HFFc6 (cell line): ENCODE measurements at regions not wholly inside any gene's neighbourhood (a gene's known extent, or its start where the extent isn't known, plus 50 kb on each side); places are given as distances from the start of the nearest gene placed in this dataset.

ENCODE experiments used
- DNase-seq: peaks from one replicate; pipeline ENCODE4 v3.0.0-alpha.2; 2018
- H3K27ac Mint-ChIP-seq: 2 replicates; pipeline ENCODE4 v1.8.0; 2020; ENCODE audit warnings: mild to moderate bottlenecking, mixed read lengths
- H3K27me3 Mint-ChIP-seq: 2 replicates; pipeline ENCODE4 v1.8.0; 2021; ENCODE audit warnings: mild to moderate bottlenecking, moderate library complexity, mixed read lengths; ENCODE audit not compliant: insufficient read depth
- H3K36me3 Mint-ChIP-seq: 2 replicates; pipeline ENCODE4 v1.8.0; 2021; ENCODE audit warnings: low read depth, mixed read lengths
- H3K4me1 Mint-ChIP-seq: 2 replicates; pipeline ENCODE4 v1.8.0; 2020; ENCODE audit warnings: low read depth, mixed read lengths
- H3K4me3 Mint-ChIP-seq: 2 replicates; pipeline ENCODE4 v1.8.0; 2020; ENCODE audit warnings: mild to moderate bottlenecking, moderate library complexity, mixed read lengths
- H3K9me3 Mint-ChIP-seq: 2 replicates; pipeline ENCODE4 v1.8.0; 2020; ENCODE audit warnings: mild to moderate bottlenecking, mixed read lengths
- TF ChIP-seq, protein P1 (sequence below): fragments of 200-600 bp; sonication (generic); IDR thresholded peaks from 2 replicates; pipeline ENCODE4 v1.5.0; 2021; ENCODE audit warnings: antibody characterized with exemption, mild to moderate bottlenecking

DNA sequence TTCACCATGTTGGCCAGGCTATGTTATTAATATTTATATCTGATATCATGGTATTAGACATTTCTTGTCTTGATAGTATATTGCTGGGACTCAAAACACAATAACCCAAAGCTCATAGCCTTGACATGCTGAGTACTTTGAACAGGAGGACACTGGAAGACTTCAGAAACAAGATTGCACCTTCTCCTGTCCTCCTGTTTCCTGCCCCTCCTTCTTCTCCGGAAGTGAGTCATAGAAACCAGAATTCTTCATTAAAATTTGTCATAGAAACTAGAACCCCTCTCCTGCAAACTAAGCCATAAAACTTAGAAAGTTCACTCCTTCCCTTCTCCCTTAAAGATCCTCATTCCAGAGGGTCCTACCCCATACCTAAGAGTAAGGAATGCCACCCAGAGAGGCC is 400.2 kb downstream of the SLITRK5 start:
- TF ChIP-seq, protein P1, sequence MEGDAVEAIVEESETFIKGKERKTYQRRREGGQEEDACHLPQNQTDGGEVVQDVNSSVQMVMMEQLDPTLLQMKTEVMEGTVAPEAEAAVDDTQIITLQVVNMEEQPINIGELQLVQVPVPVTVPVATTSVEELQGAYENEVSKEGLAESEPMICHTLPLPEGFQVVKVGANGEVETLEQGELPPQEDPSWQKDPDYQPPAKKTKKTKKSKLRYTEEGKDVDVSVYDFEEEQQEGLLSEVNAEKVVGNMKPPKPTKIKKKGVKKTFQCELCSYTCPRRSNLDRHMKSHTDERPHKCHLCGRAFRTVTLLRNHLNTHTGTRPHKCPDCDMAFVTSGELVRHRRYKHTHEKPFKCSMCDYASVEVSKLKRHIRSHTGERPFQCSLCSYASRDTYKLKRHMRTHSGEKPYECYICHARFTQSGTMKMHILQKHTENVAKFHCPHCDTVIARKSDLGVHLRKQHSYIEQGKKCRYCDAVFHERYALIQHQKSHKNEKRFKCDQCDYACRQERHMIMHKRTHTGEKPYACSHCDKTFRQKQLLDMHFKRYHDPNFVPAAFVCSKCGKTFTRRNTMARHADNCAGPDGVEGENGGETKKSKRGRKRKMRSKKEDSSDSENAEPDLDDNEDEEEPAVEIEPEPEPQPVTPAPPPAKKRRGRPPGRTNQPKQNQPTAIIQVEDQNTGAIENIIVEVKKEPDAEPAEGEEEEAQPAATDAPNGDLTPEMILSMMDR = no peak
- no peak overlapping the region for H3K27ac Mint-ChIP-seq
- no peaks in the 10 kb centered on the region for H3K36me3 Mint-ChIP-seq
- peaks cover 22% of the 10 kb centered on the region for H3K9me3 Mint-ChIP-seq
- no peak overlapping the region for H3K4me3 Mint-ChIP-seq
- no peaks in the 10 kb centered on the region for H3K27me3 Mint-ChIP-seq
- no peaks in the 10 kb centered on the region for H3K4me1 Mint-ChIP-seq
- no peak for DNase-seq

DNA sequence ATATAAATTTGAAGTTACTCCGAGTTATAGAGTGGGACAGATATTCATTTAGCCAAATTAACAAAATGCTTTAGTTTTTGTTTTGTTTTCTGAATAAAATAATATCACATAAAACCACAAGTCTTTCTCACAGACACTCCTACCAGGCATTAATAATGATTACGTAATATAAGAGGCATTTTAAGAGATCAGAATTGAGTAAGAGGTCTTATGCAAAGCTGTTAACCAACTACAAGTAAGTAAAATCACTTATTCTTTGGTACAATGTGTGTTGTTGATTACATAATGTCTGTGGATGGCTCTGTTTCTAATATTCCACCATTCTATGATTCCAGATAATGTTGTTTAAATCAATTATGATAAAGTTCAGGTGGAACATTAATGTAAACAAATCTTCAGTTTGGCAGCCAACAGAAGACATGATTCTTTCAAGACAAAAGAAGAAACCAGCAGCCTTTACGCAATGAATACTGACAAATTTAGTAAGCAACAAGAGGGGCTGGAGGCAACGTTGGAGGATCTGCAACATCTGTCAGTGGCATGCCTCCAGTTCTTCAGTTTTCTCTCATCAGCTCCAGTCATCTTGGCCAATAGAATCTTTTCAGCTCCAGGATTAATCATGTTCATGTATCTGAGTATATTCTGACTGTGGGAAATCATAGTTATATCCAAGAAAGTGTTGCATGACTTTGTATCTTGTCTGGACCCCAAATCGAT is 403.8 kb downstream of the SLITRK5 start:
- Mint-ChIP-seq H3K27ac (no peak overlapping the region), H3K4me3 (no peak overlapping the region), H3K27me3 (no peaks in the 10 kb centered on the region), H3K9me3 (peaks cover 17% of the 10 kb centered on the region), H3K36me3 (no peaks in the 10 kb centered on the region), H3K4me1 (no peaks in the 10 kb centered on the region)
- DNase-seq = no peak
- TF ChIP-seq, protein P1 = no peak

DNA sequence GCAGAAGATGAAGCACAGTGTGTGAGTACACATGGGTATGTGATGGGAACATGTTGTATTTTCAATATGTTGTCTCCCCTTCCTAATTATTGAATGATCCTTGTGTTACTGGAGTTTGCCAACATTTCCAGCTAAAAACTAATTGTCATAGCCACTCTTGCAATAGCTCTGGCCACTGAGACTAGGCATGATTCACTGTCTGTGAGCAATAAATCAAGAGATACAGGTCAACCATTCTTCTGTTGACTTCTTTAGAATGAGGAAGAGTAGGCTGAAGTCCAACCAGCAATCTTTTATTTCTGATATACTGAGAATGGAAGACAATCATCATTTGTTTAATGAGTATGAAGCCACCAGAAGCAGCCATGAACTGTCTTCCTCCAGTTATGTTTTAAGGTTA is 413.9 kb downstream of the SLITRK5 start:
- H3K9me3 Mint-ChIP-seq = peaks cover 26% of the 10 kb centered on the region
- H3K27ac Mint-ChIP-seq = no peak overlapping the region
- H3K36me3 Mint-ChIP-seq = no peaks in the 10 kb centered on the region
- TF ChIP-seq, protein P1 = no peak
- H3K4me3 Mint-ChIP-seq = no peak overlapping the region
- H3K4me1 Mint-ChIP-seq = no peaks in the 10 kb centered on the region
- DNase-seq = no peak
- no peaks in the 10 kb centered on the region for H3K27me3 Mint-ChIP-seq

DNA sequence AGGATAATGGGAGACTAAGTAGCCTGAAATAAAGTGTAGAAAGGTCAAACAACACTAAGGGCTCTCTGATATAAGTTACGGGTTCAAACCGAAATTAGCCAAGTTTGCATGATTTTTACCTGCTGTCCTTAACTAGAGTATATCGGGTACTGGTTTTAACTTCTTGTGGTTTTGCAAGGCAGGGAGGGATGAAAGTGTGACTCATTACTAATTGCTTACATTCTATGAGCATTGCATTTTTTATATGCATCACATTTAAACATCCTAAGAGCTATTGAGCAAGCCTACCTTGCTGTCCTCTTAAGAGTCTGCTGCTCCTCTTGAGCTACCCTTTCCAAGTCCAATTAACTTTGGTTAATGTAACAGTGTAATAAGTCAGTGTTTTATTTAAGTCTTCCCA is 415.4 kb downstream of the SLITRK5 start:
- Mint-ChIP-seq H3K9me3 (peaks cover 38% of the 10 kb centered on the region), H3K4me3 (no peak overlapping the region), H3K4me1 (no peaks in the 10 kb centered on the region), H3K36me3 (no peaks in the 10 kb centered on the region), H3K27me3 (no peaks in the 10 kb centered on the region), H3K27ac (no peak overlapping the region)
- DNase-seq = no peak
- TF ChIP-seq, protein P1 = no peak

DNA sequence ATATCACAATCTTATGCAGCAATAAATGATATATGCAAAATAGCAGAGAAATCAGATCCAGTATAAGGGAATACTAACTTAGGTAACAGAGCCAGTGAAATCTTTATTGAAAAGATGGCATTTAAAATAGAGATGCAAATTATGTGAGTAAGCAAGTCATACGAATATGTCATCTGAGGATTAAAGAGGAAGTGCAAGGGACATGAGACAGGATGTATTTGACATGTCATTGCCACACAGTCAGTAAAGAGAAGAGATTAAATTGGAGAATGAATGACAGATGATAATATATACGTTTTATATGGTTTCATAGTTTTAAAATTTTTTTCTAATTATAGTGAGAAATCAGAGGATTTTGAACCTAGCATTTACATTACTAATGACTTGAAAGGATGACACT is 426.4 kb downstream of the SLITRK5 start:
- peaks cover 37% of the 10 kb centered on the region for H3K9me3 Mint-ChIP-seq
- DNase-seq = no peak
- H3K36me3 Mint-ChIP-seq = no peaks in the 10 kb centered on the region; the same call in 1 of the 2 replicates
- no peaks in the 10 kb centered on the region for H3K4me1 Mint-ChIP-seq
- H3K27ac Mint-ChIP-seq = no peak overlapping the region
- no peaks in the 10 kb centered on the region for H3K27me3 Mint-ChIP-seq
- TF ChIP-seq, protein P1 = no peak
- no peak overlapping the region for H3K4me3 Mint-ChIP-seq
